Adrenal gland (tissue), 9 donors: ENCODE measurements at regions not wholly inside any gene's neighbourhood (a gene's known extent, or its start where the extent isn't known, plus 50 kb on each side); places are given as distances from the start of the nearest gene placed in this dataset.

Source experiments
- DNase-seq, 7 donors: peaks; one replicate each; pipeline ENCODE4 v3.0.0-alpha.2; 2019 to 2020
- H3K27ac ChIP-seq, 5 donors: fragments of 200-600 bp; sonication (generic) in 4 of 5; 1 replicate in 3 of 5; 2 replicates in 2 of 5; pipeline versions ENCODE4 v1.5.1 to v1.8.0; 2016 to 2020; ENCODE audit warnings: mild to moderate bottlenecking in 1 of 5
- H3K27me3 ChIP-seq: fragments of 200-600 bp; 2 replicates; pipeline ENCODE4 v1.8.0; 2021
- H3K36me3 ChIP-seq, 2 donors: fragments of 200-600 bp; replicated peaks in 1 of 2; 1 replicate in 1 of 2; 2 replicates in 1 of 2; pipeline versions ENCODE4 v1.5.1 to v1.8.0; 2018 to 2022
- H3K4me1 ChIP-seq, 2 donors: fragments of 200-600 bp; replicated peaks in 1 of 2; 1 replicate in 1 of 2; 2 replicates in 1 of 2; pipeline versions ENCODE4 v1.5.1 to v1.8.0; 2018 to 2021
- H3K4me3 ChIP-seq, 4 donors: fragments of 200-600 bp; sonication (generic) in 3 of 4; one replicate each; pipeline ENCODE4 v1.5.1; 2016 to 2018
- H3K9me3 ChIP-seq, 3 donors: fragments of 200-600 bp; sonication (generic) in 1 of 3; replicated peaks in 1 of 3; 1 replicate in 2 of 3; 2 replicates in 1 of 3; pipeline versions ENCODE4 v1.5.1 to v1.8.0; 2016 to 2021
- CTCF ChIP-seq, 6 experiments: fragments of 450-650 bp in 4 of 6; fragments of 200-600 bp in 2 of 6; sonication (generic) in 1 of 6; IDR thresholded peaks; 1 replicate in 5 of 6; 2 replicates in 1 of 6; pipeline versions ENCODE4 v1.5.1 to v1.8.0; 2016 to 2021; ENCODE audit warnings: antibody characterized with exemption in 6 of 6, mild to moderate bottlenecking in 2 of 6, moderate library complexity in 1 of 6
- POLR2A ChIP-seq, 2 donors: fragments of 450-650 bp; IDR thresholded peaks; one replicate each; pipeline ENCODE4 v1.6.1; 2017; ENCODE audit warnings: antibody characterized with exemption in 2 of 2, mild to moderate bottlenecking in 2 of 2, moderate library complexity in 1 of 2
- WGBS, 4 donors: extraction: QIAGEN DNeasy Blood & Tissue Kit in 2 of 4; methylation state at CpG; one replicate each; pipeline versions ENCODE4 v1.1.5 to v1.1.7; 2013 to 2017; 5-methylcytosine and 5-hydroxymethylcytosine counted together
- intact Hi-C, 2 donors: fragments of 100-400 bp; cut with DNase I; formaldehyde crosslinking; loops; one replicate each; pipeline versions ENCODE4 v1.14.1 to v1.15.0; 2022 to 2023
- donor health status: healthy with polysubstance abuse.
- donor health status: Bipolar disorder and iron deficiency.
- donor health status: DM: yes; HTN: yes; CAD: no.
- donor health status: DM: no; HTN: no; CAD: no.
- donor health status: DM: no; HTN: no; CAD: no.

- Histone ChIP-seq H3K27ac (no peak overlapping the region), H3K27me3 (no peaks in the 10 kb centered on the region), H3K4me1 (peaks cover 0 to 3% of the 10 kb centered on the region in 2 donors), H3K9me3 (no peaks in the 10 kb centered on the region), H3K36me3 (no peaks in the 10 kb centered on the region), H3K4me3 (no peak overlapping the region)
- DNase-seq: no peak
- 89 to 98% (median 91%) methylated on average over 4 of the region's 4 CpGs for WGBS, 4 donors
- TF ChIP-seq POLR2A (IDR thresholded peaks at IDR 0.05): no peak
- no peak for TF ChIP-seq CTCF (IDR thresholded peaks at IDR 0.05)
- intact Hi-C loops: no loop called here
These were observed 64.4 kb upstream of the RAPH1 start for GRCh38 chr2:203599509-203599908.

- no peak for DNase-seq
- intact Hi-C loops: no loop called here
- Histone ChIP-seq H3K9me3 (no peaks in the 10 kb centered on the region), H3K4me1 (peaks cover 0 to 3% of the 10 kb centered on the region in 2 donors), H3K27ac (no peak overlapping the region), H3K36me3 (no peaks in the 10 kb centered on the region), H3K4me3 (no peak overlapping the region), H3K27me3 (no peaks in the 10 kb centered on the region)
- WGBS, 4 donors: 92 to 94% (median 93%) methylated on average over 6 of the region's 6 CpGs
- no peak for TF ChIP-seq POLR2A (IDR thresholded peaks at IDR 0.05)
These were observed 65.2 kb upstream of the RAPH1 start for GRCh38 chr2:203600286-203600685.

GRCh38 chr2:203603456-203604389 is 68.6 kb upstream of the RAPH1 start:
- Histone ChIP-seq H3K36me3 (no peaks in the 10 kb centered on the region), H3K27me3 (no peaks in the 10 kb centered on the region), H3K27ac (no peak overlapping the region), H3K4me3 (no peak overlapping the region), H3K4me1 (no peaks in the 10 kb centered on the region), H3K9me3 (no peaks in the 10 kb centered on the region)
- no peak for DNase-seq
- intact Hi-C loops: no loop called here
- TF ChIP-seq POLR2A (IDR thresholded peaks at IDR 0.05) (no peak), CTCF (IDR thresholded peaks at IDR 0.05) (no peak)
- 67 to 74% (median 72%) methylated on average over 10 of the region's 10 CpGs for WGBS, 4 donors

- Histone ChIP-seq H3K9me3 (no peaks in the 10 kb centered on the region), H3K27me3 (no peaks in the 10 kb centered on the region), H3K4me3 (no peak overlapping the region), H3K36me3 (no peaks in the 10 kb centered on the region), H3K27ac (no peak overlapping the region), H3K4me1 (no peaks in the 10 kb centered on the region)
- TF ChIP-seq CTCF (IDR thresholded peaks at IDR 0.05) (no peak), POLR2A (IDR thresholded peaks at IDR 0.05) (no peak)
- DNase-seq: no peak
- intact Hi-C loops: no loop called here
- WGBS, 4 donors: 48 to 62% (median 58%) methylated on average over 1 of the region's 1 CpG
These were observed 70.2 kb upstream of the RAPH1 start for GRCh38 chr2:203605302-203605701.

- no peaks in the 10 kb centered on the region for H3K9me3 ChIP-seq
- 80 to 95% (median 86%) methylated on average over 3 of the region's 3 CpGs for WGBS, 4 donors
- no peak overlapping the region for H3K27ac ChIP-seq
- DNase-seq: no peak
- no peaks in the 10 kb centered on the region for H3K4me1 ChIP-seq
- intact Hi-C loops: no loop called here
- no peak overlapping the region for H3K4me3 ChIP-seq
- no peak for TF ChIP-seq CTCF (IDR thresholded peaks at IDR 0.05)
- no peak for TF ChIP-seq POLR2A (IDR thresholded peaks at IDR 0.05)
- no peaks in the 10 kb centered on the region for H3K27me3 ChIP-seq
- no peaks in the 10 kb centered on the region for H3K36me3 ChIP-seq
These were observed 71.0 kb upstream of the RAPH1 start for GRCh38 chr2:203606051-203606450.
